ENCODE measurements at regions not wholly inside any gene's neighbourhood (a gene's known extent, or its start where the extent isn't known, plus 50 kb on each side); places are given as distances from the start of the nearest gene placed in this dataset.

GRCh38 chr18:25659541-25659940 is 307.6 kb upstream of the ZNF521 start:
- TF ChIP-seq CTCF (optimal IDR thresholded peaks at IDR 0.05 in 1 of 3, IDR thresholded peaks at IDR 0.05 in 1 of 3, conservative IDR thresholded peaks at IDR 0.05 in 1 of 3; ENCODE audit: extremely low read depth in 1 of 3, insufficient read depth in 2 of 3, low read length in 3 of 3) (no peak), EZH2 (IDR thresholded peaks at IDR 0.05; ENCODE audit: low read length) (no peak)

All from keratinocyte (primary cell).